ENCODE measurements at regions not wholly inside any gene's neighbourhood (a gene's known extent, or its start where the extent isn't known, plus 50 kb on each side); places are given as distances from the start of the nearest gene placed in this dataset.
A peak's percentile ranks its signal among the peaks of the same experiment; 100 is the strongest.

DNA sequence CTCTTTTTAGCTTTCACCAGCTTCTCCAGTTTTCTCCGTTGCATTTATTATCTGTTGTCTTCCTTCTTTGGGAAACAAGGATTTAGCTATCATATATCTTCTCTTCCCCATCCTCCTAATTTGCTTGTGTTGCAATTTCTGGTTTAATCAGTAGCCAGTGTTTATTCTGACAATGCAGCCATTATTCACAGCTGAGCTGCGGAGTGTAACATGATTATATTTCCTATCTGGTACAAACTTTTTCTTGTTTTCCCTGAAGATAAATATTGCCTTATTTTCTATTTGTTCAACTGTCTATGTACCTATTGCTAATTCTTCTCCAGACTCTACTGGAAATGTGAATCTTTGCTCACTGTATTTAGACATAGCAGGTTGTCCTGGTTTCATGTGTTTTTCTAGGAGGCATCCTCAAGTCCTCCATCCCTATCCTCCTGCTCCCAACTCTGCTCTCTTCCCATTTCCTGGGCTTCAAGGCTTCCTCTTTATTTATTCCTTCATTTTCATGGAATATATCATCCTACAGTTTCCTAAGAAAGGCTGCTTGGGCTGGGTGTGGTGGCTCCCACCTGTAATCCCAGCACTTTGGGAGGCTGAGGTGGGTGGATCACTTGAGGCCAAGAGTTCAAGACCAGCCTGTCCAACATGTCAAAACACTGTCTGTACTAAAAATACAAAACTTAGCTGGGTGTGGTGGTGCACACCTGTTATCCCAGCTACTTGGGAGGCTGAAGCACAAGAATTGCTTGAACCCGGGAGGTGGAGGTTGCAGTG, 72.4 kb upstream of the KDM7A start (continued):
- TF ChIP-seq ZBTB40 (IDR thresholded peaks at IDR 0.05) (no peak), ZBTB40 (CRISPR knock-in tag; IDR thresholded peaks at IDR 0.05) (no peak), RAD21 (CRISPR knock-in tag; IDR thresholded peaks at IDR 0.05) (no peak), ZNF224 (CRISPR knock-in tag; IDR thresholded peaks at IDR 0.05) (no peak), JUN (CRISPR knock-in tag; IDR thresholded peaks at IDR 0.05) (0 out of 2 replicates have a peak, but pooled peaks have one; percentile 14), RARA (CRISPR knock-in tag; IDR thresholded peaks at IDR 0.05) (peak; percentile 68), KAT2B (IDR thresholded peaks at IDR 0.05; ENCODE audit: borderline replicate concordance, low read depth, low read length) (no peak), ZNF382 (CRISPR knock-in tag; IDR thresholded peaks at IDR 0.05; ENCODE audit: borderline replicate concordance) (no peak), ZNF644 (CRISPR knock-in tag; IDR thresholded peaks at IDR 0.05; ENCODE audit: low read depth) (no peak), ZNF329 (CRISPR knock-in tag; IDR thresholded peaks at IDR 0.05; ENCODE audit: low read depth) (no peak), ELF3 (CRISPR knock-in tag; IDR thresholded peaks at IDR 0.05) (peak; percentile 94), ZSCAN30 (CRISPR knock-in tag; IDR thresholded peaks at IDR 0.05) (no peak), REPIN1 (CRISPR knock-in tag; IDR thresholded peaks at IDR 0.05; ENCODE audit: borderline replicate concordance, low read depth) (no peak), ZNF543 (CRISPR knock-in tag; IDR thresholded peaks at IDR 0.05) (no peak), NFIB (CRISPR knock-in tag; IDR thresholded peaks at IDR 0.05; ENCODE audit: borderline replicate concordance) (no peak), CEBPZ (IDR thresholded peaks at IDR 0.05; ENCODE audit: low read length) (no peak)
- TF ChIP-seq, protein P1, sequence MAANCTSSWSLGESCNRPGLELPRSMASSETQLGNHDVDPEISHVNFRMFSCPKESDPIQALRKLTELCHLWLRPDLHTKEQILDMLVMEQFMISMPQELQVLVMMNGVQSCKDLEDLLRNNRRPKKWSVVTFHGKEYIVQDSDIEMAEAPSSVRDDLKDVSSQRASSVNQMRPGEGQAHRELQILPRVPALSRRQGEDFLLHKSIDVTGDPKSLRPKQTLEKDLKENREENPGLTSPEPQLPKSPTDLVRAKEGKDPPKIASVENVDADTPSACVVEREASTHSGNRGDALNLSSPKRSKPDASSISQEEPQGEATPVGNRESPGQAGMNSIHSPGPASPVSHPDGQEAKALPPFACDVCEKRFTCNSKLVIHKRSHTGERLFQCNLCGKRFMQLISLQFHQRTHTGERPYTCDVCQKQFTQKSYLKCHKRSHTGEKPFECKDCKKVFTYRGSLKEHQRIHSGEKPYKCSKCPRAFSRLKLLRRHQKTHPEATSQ (CRISPR knock-in tag; IDR thresholded peaks at IDR 0.05; ENCODE audit: borderline replicate concordance): no peak

All from HepG2 (cell line).